Gastrocnemius medialis (tissue), 4 donors: ENCODE measurements at regions not wholly inside any gene's neighbourhood (a gene's known extent, or its start where the extent isn't known, plus 50 kb on each side); places are given as distances from the start of the nearest gene placed in this dataset.

Experiments used
- ATAC-seq, 2 donors: fragments of 150-250 bp; one replicate each; pipeline ENCODE4 v1.9.1; 2016
- DNase-seq, 2 donors: peaks; one replicate each; pipeline ENCODE4 v3.0.0-alpha.2; 2019
- H3K27ac ChIP-seq, 4 donors: fragments of 200-600 bp; sonication (generic); 1 replicate in 1 of 4; 2 replicates in 3 of 4; pipeline ENCODE4 v1.5.1; 2016 to 2018; ENCODE audit warnings: mild to moderate bottlenecking in 2 of 4, moderate library complexity in 1 of 4
- H3K27me3 ChIP-seq, 3 donors: fragments of 200-600 bp; sonication (generic) in 2 of 3; 1 replicate in 1 of 3; 2 replicates in 2 of 3; pipeline versions ENCODE4 v1.5.1 to v1.6.0; 2016 to 2019; ENCODE audit warnings: mild to moderate bottlenecking in 1 of 3, moderate library complexity in 1 of 3
- H3K36me3 ChIP-seq, 2 donors: fragments of 200-600 bp; sonication (generic) in 1 of 2; one replicate each; pipeline ENCODE4 v1.5.1; 2017 to 2018
- H3K4me1 ChIP-seq, 2 donors: fragments of 200-600 bp; sonication (generic) in 1 of 2; one replicate each; pipeline ENCODE4 v1.5.1; 2016 to 2017; ENCODE audit warnings: mild to moderate bottlenecking in 2 of 2
- H3K4me3 ChIP-seq, 4 donors: fragments of 200-600 bp; sonication (generic) in 3 of 4; 1 replicate in 1 of 4; 2 replicates in 3 of 4; pipeline ENCODE4 v1.5.1; 2016 to 2019; ENCODE audit warnings: mild to moderate bottlenecking in 2 of 4
- H3K9me3 ChIP-seq, 3 donors: fragments of 200-600 bp; sonication (generic) in 2 of 3; 1 replicate in 1 of 3; 2 replicates in 2 of 3; pipeline ENCODE4 v1.5.1; 2016 to 2019
- CTCF ChIP-seq, 5 experiments: fragments of 450-650 bp in 3 of 5; fragments of 200-600 bp in 2 of 5; sonication (generic) in 2 of 5; IDR thresholded peaks in 4 of 5; conservative IDR thresholded peaks in 1 of 5; 1 replicate in 4 of 5; 2 replicates in 1 of 5; pipeline ENCODE4 v1.5.1; 2016 to 2019; ENCODE audit warnings: antibody characterized with exemption in 5 of 5, mild to moderate bottlenecking in 3 of 5, moderate library complexity in 3 of 5
- POLR2A ChIP-seq, 2 donors: fragments of 450-650 bp; IDR thresholded peaks; one replicate each; pipeline ENCODE4 v1.6.1; 2017; ENCODE audit warnings: antibody characterized with exemption in 2 of 2, mild to moderate bottlenecking in 2 of 2, moderate library complexity in 2 of 2
- in situ Hi-C, 4 donors: fragments of 200-750 bp; cut with MboI; loops; one replicate each; pipeline versions ENCODE4 v1.15.0 to v1.8.0; 2017; ENCODE audit warnings: low sequenced_read_pairs in 4 of 4
- intact Hi-C: fragments of 100-400 bp; cut with DNase I; formaldehyde crosslinking; loops from one replicate; pipeline ENCODE4 v1.15.1; 2023; ENCODE audit warnings: low total_unique reads

- H3K36me3 ChIP-seq: no peaks in the 10 kb centered on the region
- in situ Hi-C loops: no loop called here
- TF ChIP-seq CTCF (IDR thresholded peaks at IDR 0.05 in 4 of 5, conservative IDR thresholded peaks at IDR 0.05 in 1 of 5): no peak
- no peak for TF ChIP-seq POLR2A (IDR thresholded peaks at IDR 0.05)
- H3K9me3 ChIP-seq: no peaks in the 10 kb centered on the region
- no peaks in the 10 kb centered on the region for H3K4me1 ChIP-seq
- H3K4me3 ChIP-seq: no peak overlapping the region
- no peaks in the 10 kb centered on the region for H3K27me3 ChIP-seq
- intact Hi-C loops: no loop called here
- no peak for DNase-seq
- no peak for ATAC-seq
- H3K27ac ChIP-seq: no peak overlapping the region
Observed at GRCh38 chr12:90129366-90130030, 420.9 kb upstream of the ATP2B1 start.

GRCh38 chr12:90128526-90128925 lies 419.9 kb upstream of the ATP2B1 start:
- no peak for DNase-seq
- no peak for ATAC-seq
- in situ Hi-C loops: no loop called here
- intact Hi-C loops: no loop called here
- Histone ChIP-seq H3K36me3 (no peaks in the 10 kb centered on the region), H3K4me3 (no peak overlapping the region), H3K27me3 (no peaks in the 10 kb centered on the region), H3K27ac (no peak overlapping the region), H3K4me1 (no peaks in the 10 kb centered on the region), H3K9me3 (no peaks in the 10 kb centered on the region)
- TF ChIP-seq POLR2A (IDR thresholded peaks at IDR 0.05): no peak
- no peak for TF ChIP-seq CTCF (IDR thresholded peaks at IDR 0.05 in 4 of 5, conservative IDR thresholded peaks at IDR 0.05 in 1 of 5)

GRCh38 chr12:90126125-90126524 lies 417.5 kb upstream of the ATP2B1 start:
- Histone ChIP-seq H3K27me3 (no peaks in the 10 kb centered on the region), H3K4me3 (no peak overlapping the region), H3K27ac (no peak overlapping the region), H3K36me3 (no peaks in the 10 kb centered on the region), H3K4me1 (no peaks in the 10 kb centered on the region), H3K9me3 (no peaks in the 10 kb centered on the region)
- ATAC-seq (no peak), DNase-seq (no peak)
- in situ Hi-C loops: no loop called here
- intact Hi-C loops: no loop called here
- TF ChIP-seq CTCF (IDR thresholded peaks at IDR 0.05 in 4 of 5, conservative IDR thresholded peaks at IDR 0.05 in 1 of 5): no peak
- TF ChIP-seq POLR2A (IDR thresholded peaks at IDR 0.05): no peak

GRCh38 chr12:90124914-90125313 lies 416.3 kb upstream of the ATP2B1 start:
- peaks cover 0 to 2% (median 0%) of the 10 kb centered on the region in 3 donors for H3K27me3 ChIP-seq
- in situ Hi-C loops: no loop called here
- no peaks in the 10 kb centered on the region for H3K9me3 ChIP-seq
- H3K27ac ChIP-seq: no peak overlapping the region
- DNase-seq (no peak), ATAC-seq (no peak)
- H3K4me3 ChIP-seq: no peak overlapping the region
- TF ChIP-seq POLR2A (IDR thresholded peaks at IDR 0.05) (no peak), CTCF (IDR thresholded peaks at IDR 0.05 in 4 of 5, conservative IDR thresholded peaks at IDR 0.05 in 1 of 5) (no peak)
- no peaks in the 10 kb centered on the region for H3K36me3 ChIP-seq
- intact Hi-C loops: no loop called here
- no peaks in the 10 kb centered on the region for H3K4me1 ChIP-seq

GRCh38 chr12:90124289-90124688 lies 415.7 kb upstream of the ATP2B1 start:
- in situ Hi-C loops: no loop called here
- Histone ChIP-seq H3K4me1 (no peaks in the 10 kb centered on the region), H3K4me3 (no peak overlapping the region), H3K36me3 (no peaks in the 10 kb centered on the region), H3K27me3 (peaks cover 0 to 4% (median 0%) of the 10 kb centered on the region in 3 donors), H3K9me3 (no peaks in the 10 kb centered on the region), H3K27ac (no peak overlapping the region)
- TF ChIP-seq CTCF (IDR thresholded peaks at IDR 0.05 in 4 of 5, conservative IDR thresholded peaks at IDR 0.05 in 1 of 5): no peak
- TF ChIP-seq POLR2A (IDR thresholded peaks at IDR 0.05): no peak
- ATAC-seq: no peak
- no peak for DNase-seq
- intact Hi-C loops: no loop called here
